ENCODE measurements at regions not wholly inside any gene's neighbourhood (a gene's known extent, or its start where the extent isn't known, plus 50 kb on each side); places are given as distances from the start of the nearest gene placed in this dataset.

DNA sequence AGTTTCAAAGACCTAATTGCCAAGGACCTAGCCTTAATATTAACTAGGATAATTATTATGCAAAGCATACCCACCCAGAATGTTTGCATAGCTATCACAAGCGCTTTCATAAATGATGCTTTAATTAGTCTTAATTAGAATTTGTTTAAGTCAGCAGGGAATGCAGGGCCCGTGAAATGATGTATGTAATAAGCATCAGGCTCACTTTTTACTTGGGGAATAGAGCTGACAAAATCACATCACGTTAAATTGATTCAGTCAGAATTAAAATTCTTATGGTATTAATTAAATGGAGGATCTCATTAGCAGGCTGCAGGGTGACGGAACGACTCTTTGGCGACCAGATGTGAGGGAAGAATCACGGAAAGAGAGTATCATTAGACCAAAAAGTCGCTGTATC is 264.5 kb downstream of the GPD2 start:
- Histone ChIP-seq H3K27ac (ENCODE audit: low read depth, low read length) (no peak overlapping the region), H3K36me3 (ENCODE audit: insufficient read depth, low read length) (no peaks in the 10 kb centered on the region), H3K4me2 (ENCODE audit: low read length) (no peak overlapping the region), H3K79me2 (ENCODE audit: insufficient read depth, low read length) (no peaks in the 10 kb centered on the region), H3K9ac (ENCODE audit: low read length) (no peak overlapping the region), H2AFZ (ENCODE audit: low read depth, low read length) (no peak overlapping the region), H3K4me3 (ENCODE audit: insufficient read depth, low read depth, low read length) (no peak overlapping the region), H4K20me1 (ENCODE audit: insufficient read depth, low read length) (no peaks in the 10 kb centered on the region), H3K9me3 (ENCODE audit: insufficient read depth, low read depth, low read length) (no peaks in the 10 kb centered on the region), H3K27me3 (ENCODE audit: insufficient read depth, low read length) (no peaks in the 10 kb centered on the region), H3K4me1 (ENCODE audit: insufficient read depth, low read length) (no peaks in the 10 kb centered on the region)
- Mint-ChIP-seq H3K4me1 (ENCODE audit: low read depth, unreplicated experiment) (no peaks in the 10 kb centered on the region), H3K36me3 (ENCODE audit: low read depth, unreplicated experiment) (no peaks in the 10 kb centered on the region), H3K27me3 (ENCODE audit: low read depth, unreplicated experiment) (no peaks in the 10 kb centered on the region), H3K9me3 (ENCODE audit: unreplicated experiment) (no peaks in the 10 kb centered on the region), H3K27ac (ENCODE audit: unreplicated experiment) (no peak overlapping the region), H3K4me3 (ENCODE audit: unreplicated experiment) (no peak overlapping the region)
- FAIRE-seq (no peak), DNase-seq (ENCODE audit: low read depth) (no peak)
- no peak for TF ChIP-seq EZH2 (IDR thresholded peaks at IDR 0.05; ENCODE audit: insufficient read depth, low read length)
- TF ChIP-seq, protein P1, sequence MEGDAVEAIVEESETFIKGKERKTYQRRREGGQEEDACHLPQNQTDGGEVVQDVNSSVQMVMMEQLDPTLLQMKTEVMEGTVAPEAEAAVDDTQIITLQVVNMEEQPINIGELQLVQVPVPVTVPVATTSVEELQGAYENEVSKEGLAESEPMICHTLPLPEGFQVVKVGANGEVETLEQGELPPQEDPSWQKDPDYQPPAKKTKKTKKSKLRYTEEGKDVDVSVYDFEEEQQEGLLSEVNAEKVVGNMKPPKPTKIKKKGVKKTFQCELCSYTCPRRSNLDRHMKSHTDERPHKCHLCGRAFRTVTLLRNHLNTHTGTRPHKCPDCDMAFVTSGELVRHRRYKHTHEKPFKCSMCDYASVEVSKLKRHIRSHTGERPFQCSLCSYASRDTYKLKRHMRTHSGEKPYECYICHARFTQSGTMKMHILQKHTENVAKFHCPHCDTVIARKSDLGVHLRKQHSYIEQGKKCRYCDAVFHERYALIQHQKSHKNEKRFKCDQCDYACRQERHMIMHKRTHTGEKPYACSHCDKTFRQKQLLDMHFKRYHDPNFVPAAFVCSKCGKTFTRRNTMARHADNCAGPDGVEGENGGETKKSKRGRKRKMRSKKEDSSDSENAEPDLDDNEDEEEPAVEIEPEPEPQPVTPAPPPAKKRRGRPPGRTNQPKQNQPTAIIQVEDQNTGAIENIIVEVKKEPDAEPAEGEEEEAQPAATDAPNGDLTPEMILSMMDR (IDR thresholded peaks at IDR 0.05; ENCODE audit: insufficient read depth, low read depth, low read length): no peak

DNA sequence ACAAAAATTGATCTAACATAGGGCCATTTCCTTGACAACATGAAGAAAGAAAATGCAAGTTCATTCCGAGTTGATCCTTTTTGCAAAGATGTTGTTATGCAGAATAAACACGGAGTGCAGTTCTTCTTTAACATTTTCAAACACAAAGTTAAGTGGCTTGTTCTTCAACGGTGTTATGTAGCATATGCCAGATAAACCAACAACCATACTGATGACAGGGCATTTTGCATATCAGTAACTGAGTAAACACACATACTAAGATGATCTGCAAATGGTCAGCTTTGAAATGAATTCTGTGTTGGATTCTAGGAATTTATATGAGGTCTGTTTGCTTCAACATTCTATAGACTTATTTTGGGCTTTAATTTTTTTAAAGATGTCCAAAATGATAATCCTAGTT is 266.4 kb downstream of the GPD2 start:
- TF ChIP-seq, protein P1 (IDR thresholded peaks at IDR 0.05; ENCODE audit: insufficient read depth, low read depth, low read length): no peak
- no peak for TF ChIP-seq EZH2 (IDR thresholded peaks at IDR 0.05; ENCODE audit: insufficient read depth, low read length)
- Mint-ChIP-seq H3K36me3 (ENCODE audit: low read depth, unreplicated experiment) (no peaks in the 10 kb centered on the region), H3K9me3 (ENCODE audit: unreplicated experiment) (no peaks in the 10 kb centered on the region), H3K27ac (ENCODE audit: unreplicated experiment) (no peak overlapping the region), H3K27me3 (ENCODE audit: low read depth, unreplicated experiment) (no peaks in the 10 kb centered on the region), H3K4me1 (ENCODE audit: low read depth, unreplicated experiment) (peaks cover 4% of the 10 kb centered on the region), H3K4me3 (ENCODE audit: unreplicated experiment) (no peak overlapping the region)
- H4K20me1 ChIP-seq (ENCODE audit: insufficient read depth, low read length): no peaks in the 10 kb centered on the region
- DNase-seq (ENCODE audit: low read depth): no peak
- no peak overlapping the region for H3K4me3 ChIP-seq (ENCODE audit: insufficient read depth, low read depth, low read length)
- H3K27me3 ChIP-seq (ENCODE audit: insufficient read depth, low read length): no peaks in the 10 kb centered on the region
- no peak overlapping the region for H3K9ac ChIP-seq (ENCODE audit: low read length)
- H3K79me2 ChIP-seq (ENCODE audit: insufficient read depth, low read length): no peaks in the 10 kb centered on the region
- no peaks in the 10 kb centered on the region for H3K9me3 ChIP-seq (ENCODE audit: insufficient read depth, low read depth, low read length)
- no peak for FAIRE-seq
- no peak overlapping the region for H3K4me2 ChIP-seq (ENCODE audit: low read length)
- H3K27ac ChIP-seq (ENCODE audit: low read depth, low read length): no peak overlapping the region
- H3K4me1 ChIP-seq (ENCODE audit: insufficient read depth, low read length): no peaks in the 10 kb centered on the region
- H3K36me3 ChIP-seq (ENCODE audit: insufficient read depth, low read length): no peaks in the 10 kb centered on the region
- H2AFZ ChIP-seq (ENCODE audit: low read depth, low read length): no peak overlapping the region

DNA sequence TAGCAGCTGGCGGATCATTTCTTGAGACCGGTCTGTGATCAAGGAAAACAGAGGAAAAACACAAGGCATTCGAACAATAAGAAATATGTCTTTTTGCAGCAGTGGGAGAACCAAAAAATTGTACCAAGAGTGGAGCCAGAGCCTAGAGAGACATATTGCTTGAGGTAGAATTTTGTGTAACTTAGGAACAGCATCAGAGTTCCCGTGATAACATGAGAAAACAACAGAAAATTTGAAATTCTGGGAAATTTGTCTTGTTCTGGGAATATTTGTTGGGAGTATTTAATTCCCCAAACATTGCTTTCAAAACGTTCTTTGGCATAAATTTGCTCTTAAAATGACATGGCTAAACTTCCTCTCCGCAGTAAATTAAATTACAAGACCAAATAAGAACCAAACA is 267.5 kb downstream of the GPD2 start:
- Histone ChIP-seq H3K79me2 (ENCODE audit: insufficient read depth, low read length) (no peaks in the 10 kb centered on the region), H3K4me1 (ENCODE audit: insufficient read depth, low read length) (no peaks in the 10 kb centered on the region), H2AFZ (ENCODE audit: low read depth, low read length) (no peak overlapping the region), H3K36me3 (ENCODE audit: insufficient read depth, low read length) (no peaks in the 10 kb centered on the region), H3K9me3 (ENCODE audit: insufficient read depth, low read depth, low read length) (no peaks in the 10 kb centered on the region), H3K4me3 (ENCODE audit: insufficient read depth, low read depth, low read length) (no peak overlapping the region), H4K20me1 (ENCODE audit: insufficient read depth, low read length) (no peaks in the 10 kb centered on the region), H3K9ac (ENCODE audit: low read length) (no peak overlapping the region), H3K27ac (ENCODE audit: low read depth, low read length) (no peak overlapping the region), H3K4me2 (ENCODE audit: low read length) (no peak overlapping the region), H3K27me3 (ENCODE audit: insufficient read depth, low read length) (no peaks in the 10 kb centered on the region)
- H3K9me3 Mint-ChIP-seq (ENCODE audit: unreplicated experiment): no peaks in the 10 kb centered on the region
- FAIRE-seq (no peak), DNase-seq (ENCODE audit: low read depth) (no peak)
- H3K36me3 Mint-ChIP-seq (ENCODE audit: low read depth, unreplicated experiment): no peaks in the 10 kb centered on the region
- H3K27ac Mint-ChIP-seq (ENCODE audit: unreplicated experiment): no peak overlapping the region
- H3K27me3 Mint-ChIP-seq (ENCODE audit: low read depth, unreplicated experiment): no peaks in the 10 kb centered on the region
- H3K4me3 Mint-ChIP-seq (ENCODE audit: unreplicated experiment): no peak overlapping the region
- H3K4me1 Mint-ChIP-seq (ENCODE audit: low read depth, unreplicated experiment): peaks cover 14% of the 10 kb centered on the region
- TF ChIP-seq EZH2 (IDR thresholded peaks at IDR 0.05; ENCODE audit: insufficient read depth, low read length): no peak
- TF ChIP-seq, protein P1 (IDR thresholded peaks at IDR 0.05; ENCODE audit: insufficient read depth, low read depth, low read length): no peak

Data from astrocyte (in vitro differentiated cells and primary cell).